Neuronal stem cell (in vitro differentiated cells): ENCODE measurements at regions not wholly inside any gene's neighbourhood (a gene's known extent, or its start where the extent isn't known, plus 50 kb on each side); places are given as distances from the start of the nearest gene placed in this dataset.

ENCODE experiments used
- DNase-seq: peaks from one replicate; pipeline ENCODE4 v3.0.0-alpha.2; 2013; ENCODE audit warnings: low spot score
- H2AFZ ChIP-seq: one replicate; pipeline ENCODE4 v1.6.1; 2013; ENCODE audit warnings: mild to moderate bottlenecking, low read length, inconsistent platforms
- H2AK5ac ChIP-seq: 2 replicates; pipeline ENCODE4 v1.6.1; 2013; ENCODE audit warnings: low read depth, mild to moderate bottlenecking, inconsistent platforms, low read length, moderate library complexity, mixed read lengths
- H2BK120ac ChIP-seq: 2 replicates; pipeline ENCODE4 v1.6.1; 2013; ENCODE audit warnings: low read depth, mild to moderate bottlenecking, inconsistent platforms, low read length, moderate library complexity, mixed read lengths
- H2BK12ac ChIP-seq: one replicate; pipeline ENCODE4 v1.6.1; 2013; ENCODE audit warnings: low read length, inconsistent platforms
- H2BK15ac ChIP-seq: 2 replicates; pipeline ENCODE4 v1.6.1; 2013; ENCODE audit warnings: mild to moderate bottlenecking, low read length, inconsistent platforms, mixed read lengths
- H2BK5ac ChIP-seq: one replicate; pipeline ENCODE4 v1.6.1; 2013; ENCODE audit warnings: inconsistent platforms, mild to moderate bottlenecking, low read length, moderate library complexity
- H3K14ac ChIP-seq: one replicate; pipeline ENCODE4 v1.6.1; 2013; ENCODE audit warnings: low read length, inconsistent platforms
- H3K18ac ChIP-seq: 2 replicates; pipeline ENCODE4 v1.6.1; 2013; ENCODE audit warnings: low read length, inconsistent platforms
- H3K23ac ChIP-seq: 2 replicates; pipeline ENCODE4 v1.6.1; 2013; ENCODE audit warnings: low read depth, mild to moderate bottlenecking, mixed read lengths, low read length, inconsistent platforms; ENCODE audit not compliant: poor library complexity
- H3K27ac ChIP-seq: replicated peaks from 3 replicates; pipeline ENCODE4 v1.5.1; 2013; ENCODE audit warnings: low read length, inconsistent platforms
- H3K27me3 ChIP-seq, 3 experiments: 2 replicates each; pipeline ENCODE4 v1.6.1; 2013; ENCODE audit warnings: low read length in 3 of 3, mild to moderate bottlenecking in 2 of 3, inconsistent platforms in 1 of 3, low read depth in 1 of 3, mixed read lengths in 1 of 3, moderate library complexity in 1 of 3; ENCODE audit not compliant: control insufficient read depth in 3 of 3, insufficient read depth in 3 of 3
- H3K36me3 ChIP-seq, 2 donors: replicated peaks in 1 of 2; 2 replicates each; pipeline ENCODE4 v1.6.1; 2013; ENCODE audit warnings: low read length in 2 of 2; ENCODE audit not compliant: control insufficient read depth in 2 of 2, insufficient read depth in 2 of 2
- H3K4ac ChIP-seq: 2 replicates; pipeline ENCODE4 v1.6.1; 2013; ENCODE audit warnings: inconsistent platforms, mild to moderate bottlenecking, low read length, moderate library complexity
- H3K4me1 ChIP-seq, 2 donors: 1 replicate in 1 of 2; 2 replicates in 1 of 2; pipeline ENCODE4 v1.6.1; 2013; ENCODE audit warnings: low read length in 2 of 2, low read depth in 1 of 2; ENCODE audit not compliant: control insufficient read depth in 2 of 2, insufficient read depth in 1 of 2
- H3K4me2 ChIP-seq: one replicate; pipeline ENCODE4 v1.6.1; 2013; ENCODE audit warnings: mild to moderate bottlenecking, low read length, inconsistent platforms; ENCODE audit not compliant: insufficient read depth, poor library complexity, severe bottlenecking
- H3K4me3 ChIP-seq, 2 donors: 2 replicates each; pipeline ENCODE4 v1.5.1; 2013; ENCODE audit warnings: low read length in 2 of 2, mild to moderate bottlenecking in 2 of 2, inconsistent platforms in 1 of 2, moderate library complexity in 1 of 2
- H3K79me1 ChIP-seq: one replicate; pipeline ENCODE4 v1.6.1; 2013; ENCODE audit warnings: low read depth, mild to moderate bottlenecking, inconsistent platforms, low read length, moderate library complexity
- H3K9ac ChIP-seq: one replicate; pipeline ENCODE4 v1.6.1; 2013; ENCODE audit warnings: mild to moderate bottlenecking, low read depth, low read length, inconsistent platforms; ENCODE audit not compliant: poor library complexity
- H3K9me3 ChIP-seq, 2 donors: replicated peaks in 1 of 2; 2 replicates each; pipeline versions ENCODE3 to v1.6.1; 2013; ENCODE audit warnings: low read length in 2 of 2, mild to moderate bottlenecking in 2 of 2, inconsistent platforms in 1 of 2, low read depth in 1 of 2, mixed read lengths in 1 of 2, moderate library complexity in 1 of 2; ENCODE audit not compliant: control insufficient read depth in 2 of 2, insufficient read depth in 1 of 2
- H4K8ac ChIP-seq: one replicate; pipeline ENCODE4 v1.6.1; 2013; ENCODE audit warnings: low read depth, mild to moderate bottlenecking, inconsistent platforms, low read length, moderate library complexity
- H4K91ac ChIP-seq: one replicate; pipeline ENCODE4 v1.6.1; 2013; ENCODE audit warnings: low read length, low read depth, mild to moderate bottlenecking, inconsistent platforms; ENCODE audit not compliant: poor library complexity
- WGBS, 2 donors: extraction: QIAGEN DNeasy Blood & Tissue Kit; methylation state at CpG; one replicate each; pipeline ENCODE4 v1.1.7; 2013; ENCODE audit warnings: missing lambda C conversion rate in 2 of 2, mixed read lengths in 1 of 2; ENCODE audit not compliant: insufficient read length in 2 of 2, insufficient replicate concordance in 1 of 2; ENCODE audit errors: extremely low coverage in 2 of 2; 5-methylcytosine and 5-hydroxymethylcytosine counted together

DNA sequence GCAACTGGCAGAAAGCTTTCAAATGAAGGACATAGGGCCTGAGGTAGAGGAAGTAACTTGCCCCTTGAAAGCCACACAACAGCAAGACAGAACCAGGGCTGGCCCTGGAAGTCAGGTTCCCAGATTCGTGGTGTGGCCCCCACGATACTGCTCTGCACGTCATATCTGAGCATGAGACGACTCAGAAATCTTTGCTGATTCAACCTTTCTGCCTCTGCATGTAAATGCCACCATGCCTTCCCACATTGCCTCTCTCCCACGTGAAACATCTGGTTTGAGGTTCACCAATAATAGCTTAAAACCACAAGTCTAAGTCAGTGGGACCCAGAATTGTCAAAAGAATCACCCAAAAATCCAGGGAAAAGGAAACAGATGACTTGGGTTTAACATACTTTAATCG lies 214.0 kb upstream of the TRIB2 start:
- DNase-seq = no peak
- H3K36me3 ChIP-seq = no peaks in the 10 kb centered on the region
- H3K23ac ChIP-seq = no peak overlapping the region
- no peaks in the 10 kb centered on the region for H3K27me3 ChIP-seq
- H2AK5ac ChIP-seq = no peak overlapping the region
- no peak overlapping the region for H3K9ac ChIP-seq
- H3K27ac ChIP-seq = no peak overlapping the region
- H4K8ac ChIP-seq = no peak overlapping the region
- H3K14ac ChIP-seq = no peak overlapping the region
- no peak overlapping the region for H2BK5ac ChIP-seq
- WGBS, 2 donors = no CpG with 5 or more reads among the region's 6 CpGs
- no peaks in the 10 kb centered on the region for H3K79me1 ChIP-seq
- H2BK15ac ChIP-seq = no peak overlapping the region
- no peak overlapping the region for H3K4me3 ChIP-seq
- H3K4ac ChIP-seq = no peak overlapping the region
- H3K9me3 ChIP-seq = no peaks in the 10 kb centered on the region
- H3K4me2 ChIP-seq = no peak overlapping the region
- H2AFZ ChIP-seq = no peak overlapping the region
- no peak overlapping the region for H2BK12ac ChIP-seq
- no peak overlapping the region for H3K18ac ChIP-seq
- no peak overlapping the region for H2BK120ac ChIP-seq
- peaks cover 0 to 1% of the 10 kb centered on the region in 2 donors for H3K4me1 ChIP-seq
- no peak overlapping the region for H4K91ac ChIP-seq

DNA sequence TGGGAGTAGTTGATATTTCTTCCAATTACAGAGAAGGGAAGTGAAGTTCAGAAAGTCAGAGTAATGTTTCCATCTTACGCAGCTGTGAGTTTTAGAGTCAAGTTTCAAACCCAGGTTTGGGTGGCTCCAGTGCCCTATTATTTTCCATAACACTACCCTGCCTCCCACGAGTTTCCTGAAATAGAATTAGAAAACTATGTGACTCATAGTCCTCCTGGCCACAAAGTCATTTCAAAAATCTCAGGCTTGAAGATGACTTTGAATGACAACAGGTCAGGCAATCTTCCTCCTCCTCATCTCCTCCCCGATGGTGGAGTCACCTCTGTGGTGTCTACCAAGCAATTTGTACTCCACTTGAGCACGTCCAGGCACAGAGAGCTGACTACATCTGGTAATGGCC lies 212.3 kb upstream of the TRIB2 start:
- no peaks in the 10 kb centered on the region for H3K79me1 ChIP-seq
- H4K91ac ChIP-seq = no peak overlapping the region
- no peak overlapping the region for H2BK12ac ChIP-seq
- H2BK120ac ChIP-seq = no peak overlapping the region
- H2BK5ac ChIP-seq = no peak overlapping the region
- no peak overlapping the region for H4K8ac ChIP-seq
- no peak for DNase-seq
- no peaks in the 10 kb centered on the region for H3K9me3 ChIP-seq
- H3K23ac ChIP-seq = no peak overlapping the region
- no CpG with 5 or more reads among the region's 4 CpGs for WGBS, 2 donors
- H3K4ac ChIP-seq = no peak overlapping the region
- H2AK5ac ChIP-seq = no peak overlapping the region
- no peak overlapping the region for H3K27ac ChIP-seq
- H3K4me3 ChIP-seq = no peak overlapping the region
- peaks cover 0 to 1% of the 10 kb centered on the region in 2 donors for H3K4me1 ChIP-seq
- no peak overlapping the region for H3K9ac ChIP-seq
- no peak overlapping the region for H3K4me2 ChIP-seq
- H3K18ac ChIP-seq = no peak overlapping the region
- H3K14ac ChIP-seq = no peak overlapping the region
- no peaks in the 10 kb centered on the region for H3K36me3 ChIP-seq
- no peak overlapping the region for H2BK15ac ChIP-seq
- H3K27me3 ChIP-seq = no peaks in the 10 kb centered on the region
- H2AFZ ChIP-seq = no peak overlapping the region

DNA sequence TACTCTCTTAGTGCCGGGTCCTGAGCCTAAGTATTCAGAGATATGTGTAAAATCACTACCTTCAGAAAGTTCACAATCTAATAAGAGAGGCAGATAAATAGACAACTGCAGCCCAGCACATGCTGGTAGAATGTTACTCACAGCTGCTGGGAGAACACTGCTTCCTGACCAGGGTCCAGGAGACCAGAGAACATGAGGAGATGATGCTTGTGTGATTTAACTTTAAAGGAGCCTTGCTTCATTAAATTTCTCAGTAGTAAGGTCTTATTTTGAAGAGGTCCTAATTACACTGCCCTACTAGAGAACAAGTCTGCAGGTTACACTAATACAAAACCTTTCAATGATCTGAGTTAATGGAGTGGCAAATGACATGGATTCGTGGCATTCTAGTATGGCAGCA lies 209.9 kb upstream of the TRIB2 start:
- DNase-seq = no peak
- H3K36me3 ChIP-seq = no peaks in the 10 kb centered on the region
- H3K14ac ChIP-seq = no peak overlapping the region
- no peaks in the 10 kb centered on the region for H3K79me1 ChIP-seq
- H3K27ac ChIP-seq = no peak overlapping the region
- H2BK120ac ChIP-seq = no peak overlapping the region
- no CpG with 5 or more reads among the region's 2 CpGs for WGBS, 2 donors
- no peak overlapping the region for H2BK15ac ChIP-seq
- no peak overlapping the region for H3K18ac ChIP-seq
- no peak overlapping the region for H4K8ac ChIP-seq
- no peak overlapping the region for H3K4me3 ChIP-seq
- H3K4me1 ChIP-seq = no peaks in the 10 kb centered on the region
- H3K4me2 ChIP-seq = no peak overlapping the region
- H3K9me3 ChIP-seq = no peaks in the 10 kb centered on the region
- H3K23ac ChIP-seq = no peak overlapping the region
- H2BK5ac ChIP-seq = no peak overlapping the region
- no peak overlapping the region for H4K91ac ChIP-seq
- H3K9ac ChIP-seq = no peak overlapping the region
- H2AFZ ChIP-seq = no peak overlapping the region
- no peaks in the 10 kb centered on the region for H3K27me3 ChIP-seq
- no peak overlapping the region for H3K4ac ChIP-seq
- H2AK5ac ChIP-seq = no peak overlapping the region
- no peak overlapping the region for H2BK12ac ChIP-seq

DNA sequence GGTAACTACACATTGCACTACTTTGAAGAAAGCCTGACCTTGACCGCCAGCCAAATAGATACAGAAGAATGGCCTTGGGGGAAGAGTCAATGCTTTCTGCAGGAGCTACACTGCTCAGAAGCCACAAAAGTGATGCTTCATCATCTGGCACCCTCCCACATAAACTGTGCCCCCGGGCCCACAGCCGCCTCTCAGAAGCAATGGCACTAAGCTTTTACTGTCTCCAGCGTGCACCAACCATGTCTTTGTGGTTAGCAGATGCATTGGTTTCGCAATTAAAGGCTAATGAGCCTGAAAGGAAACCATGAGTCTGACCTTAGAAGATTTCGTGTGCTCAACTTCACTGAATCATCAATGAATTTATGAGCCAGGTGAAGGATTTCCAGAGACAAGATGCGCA lies 209.4 kb upstream of the TRIB2 start:
- no peaks in the 10 kb centered on the region for H3K27me3 ChIP-seq
- no peak overlapping the region for H2BK15ac ChIP-seq
- H3K36me3 ChIP-seq = no peaks in the 10 kb centered on the region
- H2BK12ac ChIP-seq = no peak overlapping the region
- no peak overlapping the region for H2AFZ ChIP-seq
- H3K27ac ChIP-seq = no peak overlapping the region
- H3K4me1 ChIP-seq = no peaks in the 10 kb centered on the region
- H2BK5ac ChIP-seq = no peak overlapping the region
- H3K9me3 ChIP-seq = no peaks in the 10 kb centered on the region
- no peak overlapping the region for H3K4ac ChIP-seq
- no peak for DNase-seq
- H3K9ac ChIP-seq = no peak overlapping the region
- no peak overlapping the region for H2AK5ac ChIP-seq
- H3K4me2 ChIP-seq = no peak overlapping the region
- H3K18ac ChIP-seq = no peak overlapping the region
- no peak overlapping the region for H4K8ac ChIP-seq
- H3K14ac ChIP-seq = no peak overlapping the region
- no peak overlapping the region for H3K23ac ChIP-seq
- no peak overlapping the region for H4K91ac ChIP-seq
- H2BK120ac ChIP-seq = no peak overlapping the region
- no CpG with 5 or more reads among the region's 7 CpGs for WGBS, 2 donors
- H3K4me3 ChIP-seq = no peak overlapping the region
- H3K79me1 ChIP-seq = no peaks in the 10 kb centered on the region
